K562 (cell line): ENCODE measurements at regions not wholly inside any gene's neighbourhood (a gene's known extent, or its start where the extent isn't known, plus 50 kb on each side); places are given as distances from the start of the nearest gene placed in this dataset.

Source experiments
- ATAC-seq: fragments of 200-7000 bp; cut with Tn5 transposase; 3 replicates; pipeline ENCODE4 v1.9.1; 2020; ENCODE audit warnings: moderate library complexity
- BruUV-seq: library from RNA; stranded (reverse); fragments of 400-500 nt; replicated peaks from 2 replicates; lab custom pipeline; 2021; lab: Mats Ljungman, UMichigan
- CTCF ChIA-PET: fragments of 300-600 bp; formaldehyde crosslinking; extraction: SDS; loops from one replicate; lab custom pipeline; 2021; ENCODE audit warnings: low intra/inter-chr PET ratio; lab: Yijun Ruan, JAX
- POLR2A ChIA-PET: fragments of 300-600, 350-650 bp; sonication (Branson Sonifier 250); formaldehyde crosslinking; extraction: SDS; loops from one replicate; lab custom pipeline; 2021; ENCODE audit warnings: antibody characterized with exemption, inconsistent platforms; lab: Yijun Ruan, JAX
- DNase-seq, 4 experiments: peaks; one replicate each; pipeline versions ENCODE4 v3.0.0 to v3.0.0-alpha.2; 2011 to 2018; ENCODE audit warnings: low spot score in 3 of 4, mixed read lengths in 3 of 4; ENCODE audit errors: extremely low read depth in 1 of 4
- FAIRE-seq: peaks from 2 replicates; lab custom pipeline; 2011; peaks lifted over from hg19 to GRCh38; lab: Jason Lieb, UNC
- H2AFZ ChIP-seq: 2 replicates; pipeline ENCODE4 v1.6.0; 2011; ENCODE audit warnings: low read depth, low read length, control low read depth, inconsistent platforms
- H3K27ac ChIP-seq: fragments of 200-600 bp; 3 replicates; pipeline ENCODE4 v1.8.0; 2011; ENCODE audit warnings: low read depth, mild to moderate bottlenecking, control low read depth, inconsistent platforms, low read length, moderate library complexity, mixed read lengths; ENCODE audit errors: extremely low read depth
- H3K27me3 ChIP-seq, 2 experiments: fragments of 300-600 bp in 1 of 2; 2 replicates in 1 of 2; 3 replicates in 1 of 2; pipeline versions ENCODE4 v1.6.0 to v1.8.0; 2011; ENCODE audit warnings: inconsistent platforms in 2 of 2, low read length in 2 of 2, mild to moderate bottlenecking in 1 of 2, mixed read lengths in 1 of 2, moderate library complexity in 1 of 2; ENCODE audit not compliant: control insufficient read depth in 2 of 2, insufficient read depth in 2 of 2
- H3K36me3 ChIP-seq: fragments of 300-600 bp; 3 replicates; pipeline ENCODE4 v1.8.0; 2011; ENCODE audit warnings: mild to moderate bottlenecking, low read length, inconsistent platforms; ENCODE audit not compliant: control insufficient read depth, insufficient read depth
- H3K4me1 ChIP-seq, 2 experiments: fragments of 200-600 bp in 1 of 2; replicated peaks in 1 of 2; 2 replicates in 1 of 2; 3 replicates in 1 of 2; pipeline versions ENCODE4 v1.5.1 to v1.8.0; 2011; ENCODE audit warnings: inconsistent platforms in 2 of 2, low read length in 2 of 2, mild to moderate bottlenecking in 1 of 2, mixed read lengths in 1 of 2, moderate library complexity in 1 of 2; ENCODE audit not compliant: control insufficient read depth in 2 of 2, insufficient read depth in 2 of 2
- H3K4me2 ChIP-seq: 2 replicates; pipeline ENCODE4 v1.6.1; 2011; ENCODE audit warnings: low read length, control low read depth, inconsistent platforms, mixed read lengths; ENCODE audit not compliant: insufficient read depth
- H3K4me3 ChIP-seq: fragments of 200-600 bp; sonication (generic), shearing (Covaris generic); 2 replicates; pipeline ENCODE4 v1.5.1; 2016; ENCODE audit warnings: control low read depth, inconsistent platforms
- H3K79me2 ChIP-seq: fragments of 200-600 bp; 3 replicates; pipeline ENCODE4 v1.8.0; 2011; ENCODE audit warnings: low read length, inconsistent platforms; ENCODE audit not compliant: control insufficient read depth, insufficient read depth
- H3K9ac ChIP-seq, 2 experiments: 2 replicates each; pipeline versions ENCODE4 v1.6.0 to v1.6.1; 2011; ENCODE audit warnings: low read depth in 2 of 2, low read length in 2 of 2, control low read depth in 1 of 2, inconsistent platforms in 1 of 2, mild to moderate bottlenecking in 1 of 2, mixed read lengths in 1 of 2; ENCODE audit not compliant: insufficient read depth in 1 of 2
- H3K9me1 ChIP-seq: one replicate; pipeline ENCODE4 v1.6.0; 2011; ENCODE audit warnings: inconsistent platforms, mild to moderate bottlenecking, low read length, moderate library complexity; ENCODE audit not compliant: control insufficient read depth, insufficient read depth
- H3K9me3 ChIP-seq: replicated peaks from 2 replicates; pipeline ENCODE4 v1.5.1; 2011; ENCODE audit warnings: low read depth, low read length, inconsistent platforms; ENCODE audit not compliant: control insufficient read depth, insufficient read depth
- H4K20me1 ChIP-seq: replicated peaks from 2 replicates; pipeline ENCODE4 v1.6.1; 2011; ENCODE audit warnings: low read length, inconsistent platforms, mixed read lengths; ENCODE audit not compliant: control insufficient read depth, insufficient read depth
- CBX2 ChIP-seq: fragments of 200-600 bp; sonication (generic); IDR thresholded peaks from one replicate; pipeline ENCODE4 v1.6.1; 2012; ENCODE audit warnings: mild to moderate bottlenecking, low read length, inconsistent platforms; ENCODE audit not compliant: insufficient read depth, poor library complexity, severe bottlenecking
- HMGN3 ChIP-seq: IDR thresholded peaks from 2 replicates; pipeline ENCODE4 v1.6.1; 2011; ENCODE audit warnings: borderline replicate concordance, low read depth, mild to moderate bottlenecking, mixed read lengths, low read length; ENCODE audit not compliant: insufficient read length; ENCODE audit errors: extremely low read depth
- NR2C2 ChIP-seq, 2 experiments: fragments of 200-800 bp in 1 of 2; sonication (Bioruptor generic) in 1 of 2; sonication (generic) in 1 of 2; formaldehyde crosslinking in 1 of 2; IDR thresholded peaks; 2 replicates each; pipeline versions ENCODE4 v1.6.1 to v1.8.0; 2016 to 2022; ENCODE audit warnings: mild to moderate bottlenecking in 1 of 2, missing compliant biosample characterization in 1 of 2, missing genetic modification characterization in 1 of 2, missing genetic modification reagents in 1 of 2
- NRF1 ChIP-seq, 2 experiments: fragments of 450-650 bp; IDR thresholded peaks in 1 of 2; conservative IDR thresholded peaks in 1 of 2; 2 replicates each; pipeline ENCODE4 v1.6.1; 2014; ENCODE audit warnings: mild to moderate bottlenecking in 2 of 2
- PBX2 ChIP-seq, 2 experiments: IDR thresholded peaks in 1 of 2; conservative IDR thresholded peaks in 1 of 2; 2 replicates each; pipeline ENCODE4 v1.6.1; 2016; ENCODE audit warnings: low read depth in 2 of 2, mild to moderate bottlenecking in 1 of 2, missing compliant biosample characterization in 1 of 2, missing genetic modification characterization in 1 of 2, moderate library complexity in 1 of 2
- YBX1 ChIP-seq: fragments of 450-650 bp; IDR thresholded peaks from 2 replicates; pipeline ENCODE4 v1.7.1; 2016; ENCODE audit warnings: mild to moderate bottlenecking
- ZBTB11 ChIP-seq, 3 experiments: fragments of 200-800 bp in 1 of 3; fragments of 250-450 bp in 1 of 3; fragments of 450-650 bp in 1 of 3; sonication (Bioruptor Pico) in 1 of 3; sonication (Bioruptor generic) in 1 of 3; formaldehyde crosslinking in 1 of 3; IDR thresholded peaks; 2 replicates each; pipeline versions ENCODE4 v1.6.1 to v1.8.0; 2016 to 2022; ENCODE audit warnings: mild to moderate bottlenecking in 2 of 3, missing genetic modification characterization in 2 of 3, missing compliant biosample characterization in 1 of 3, moderate library complexity in 1 of 3
- ZNF589 ChIP-seq: fragments of 200-800 bp; sonication (Bioruptor generic); IDR thresholded peaks from 2 replicates; pipeline ENCODE4 v1.6.1; 2016; ENCODE audit warnings: low read depth, missing genetic modification characterization, missing compliant biosample characterization
- ZNF740 ChIP-seq, 3 experiments: fragments of 200-800 bp in 1 of 3; sonication (Bioruptor generic) in 1 of 3; sonication (generic) in 1 of 3; formaldehyde crosslinking in 1 of 3; IDR thresholded peaks; 2 replicates each; pipeline versions ENCODE4 v1.6.1 to v1.8.0; 2016 to 2022; ENCODE audit warnings: mild to moderate bottlenecking in 2 of 3, missing compliant biosample characterization in 2 of 3, missing genetic modification characterization in 2 of 3, missing genetic modification reagents in 1 of 3
- WGBS: fragments of 100-300 bp; shearing (Covaris generic); methylation state at CpG from one replicate; pipeline ENCODE4 v1.1.6; 2016; ENCODE audit warnings: low coverage, mixed read lengths; ENCODE audit not compliant: insufficient coverage; ENCODE audit errors: missing lambda C conversion rate; 5-methylcytosine and 5-hydroxymethylcytosine counted together
- in situ Hi-C: fragments of 300-500 bp; cut with MboI; formaldehyde crosslinking; loops from 4 replicates; pipeline ENCODE4 v1.15.0; 2018; ENCODE audit warnings: inconsistent platforms, mixed read lengths
- intact Hi-C: fragments of 100-400 bp; cut with micrococcal nuclease; formaldehyde crosslinking; loops from 2 replicates; pipeline ENCODE4 v1.14.2; 2022

GRCh38 chr18:27863780-27864430, 313.0 kb downstream of the CDH2 start:
- in situ Hi-C loops = no loop called here
- no peaks in the 10 kb centered on the region for H3K4me1 ChIP-seq
- H3K36me3 ChIP-seq = no peaks in the 10 kb centered on the region
- H3K4me3 ChIP-seq = no peak overlapping the region
- CTCF ChIA-PET = no interaction called here
- H3K9ac ChIP-seq = no peak overlapping the region
- no peaks in the 10 kb centered on the region for H3K79me2 ChIP-seq
- DNase-seq (no peak), ATAC-seq (no peak), FAIRE-seq (no peak)
- no peak overlapping the region for H3K4me2 ChIP-seq
- 4% methylated on average over 4 of the region's 4 CpGs for WGBS
- POLR2A ChIA-PET = no interaction called here
- H3K9me1 ChIP-seq = no peaks in the 10 kb centered on the region
- intact Hi-C loops = no loop called here
- no peak overlapping the region for H2AFZ ChIP-seq
- BruUV-seq = no TSS peak
- no peak overlapping the region for H3K27ac ChIP-seq
- H4K20me1 ChIP-seq = no peaks in the 10 kb centered on the region
- H3K9me3 ChIP-seq = no peaks in the 10 kb centered on the region
- no peaks in the 10 kb centered on the region for H3K27me3 ChIP-seq
- TF ChIP-seq CBX2 (no peak), ZNF589 (no peak), NR2C2 (CRISPR knock-in tag; IDR thresholded peaks at IDR 0.05) (no peak), NR2C2 (tag; IDR thresholded peaks at IDR 0.05) (no peak), HMGN3 (no peak), ZBTB11 (CRISPR knock-in tag; IDR thresholded peaks at IDR 0.05) (no peak), YBX1 (no peak), NRF1 (conservative IDR thresholded peaks at IDR 0.05 in 1 of 2, IDR thresholded peaks at IDR 0.05 in 1 of 2) (no peak), ZNF740 (CRISPR knock-in tag; IDR thresholded peaks at IDR 0.05) (no peak), ZNF740 (tag; IDR thresholded peaks at IDR 0.05) (no peak), PBX2 (CRISPR knock-in tag; IDR thresholded peaks at IDR 0.05; ENCODE audit: low read depth) (no peak), PBX2 (tag; conservative IDR thresholded peaks at IDR 0.05; ENCODE audit: low read depth) (no peak)
